H1 (cell line): ENCODE measurements at regions not wholly inside any gene's neighbourhood (a gene's known extent, or its start where the extent isn't known, plus 50 kb on each side); places are given as distances from the start of the nearest gene placed in this dataset.

Experiments
- ATF3 ChIP-seq: IDR thresholded peaks from 2 replicates; pipeline ENCODE4 v1.6.1; 2011; ENCODE audit warnings: low read depth, mild to moderate bottlenecking, low read length; ENCODE audit not compliant: insufficient read depth
- CBX8 ChIP-seq: fragments of 300-800, 300-1000 bp; sonication (generic); IDR thresholded peaks from 2 replicates; pipeline ENCODE4 v1.7.1; 2016; ENCODE audit warnings: low read depth, low read length, borderline replicate concordance
- CHD7 ChIP-seq: fragments of 300-600 bp; sonication (generic); IDR thresholded peaks from 2 replicates; pipeline ENCODE4 v1.7.1; 2012; ENCODE audit warnings: low read length, moderate library complexity, mild to moderate bottlenecking, inconsistent platforms; ENCODE audit not compliant: insufficient replicate concordance
- RNF2 ChIP-seq: fragments of 200-900, 300-1000 bp; sonication (generic); IDR thresholded peaks from 2 replicates; pipeline ENCODE4 v1.7.1; 2016; ENCODE audit warnings: borderline replicate concordance, low read depth, mild to moderate bottlenecking, antibody characterized with exemption, low read length; ENCODE audit not compliant: poor library complexity, severe bottlenecking; ENCODE audit errors: missing control alignments
- SAP30 ChIP-seq: fragments of 300-600 bp; sonication (generic); IDR thresholded peaks from 2 replicates; pipeline ENCODE4 v1.7.1; 2012; ENCODE audit warnings: low read length, moderate library complexity, mild to moderate bottlenecking, inconsistent platforms; ENCODE audit not compliant: insufficient read depth, insufficient replicate concordance
- SIRT6 ChIP-seq: IDR thresholded peaks from one replicate; pipeline ENCODE4 v1.7.1; 2012; ENCODE audit warnings: low read length, inconsistent platforms
- SRF ChIP-seq: IDR thresholded peaks from 2 replicates; pipeline ENCODE4 v1.6.1; 2011; ENCODE audit warnings: mild to moderate bottlenecking, low read depth, low read length, moderate library complexity
- TBP ChIP-seq: IDR thresholded peaks from 2 replicates; pipeline ENCODE4 v1.6.1; 2011; ENCODE audit warnings: low read depth, low read length, improper control_type of control experiment
- TCF12 ChIP-seq: IDR thresholded peaks from 2 replicates; pipeline ENCODE4 v1.6.1; 2011; ENCODE audit warnings: low read depth, mild to moderate bottlenecking, low read length

GRCh38 chrX:120740072-120740471 lies 110.2 kb upstream of the C1GALT1C1 start (continued):
- TF ChIP-seq CHD7 (no peak), TCF12 (no peak), RNF2 (no peak), SRF (no peak), SIRT6 (no peak), TBP (no peak), SAP30 (no peak), CBX8 (no peak), ATF3 (no peak)
